Stimulated activated CD4-positive, alpha-beta T cell treated with anti-CD3 and anti-CD28 coated beads, Interleukin-4, amount 100 ng/mL, for 24 hours (primary cell): ENCODE measurements at regions not wholly inside any gene's neighbourhood (a gene's known extent, or its start where the extent isn't known, plus 50 kb on each side); places are given as distances from the start of the nearest gene placed in this dataset.
"Not testable (repeated sequence)": the region's sequence is repeated elsewhere in the genome, so short reads cannot be mapped to it uniquely, and the experiment has no call there.

Source experiments
- DNase-seq: peaks from one replicate; pipeline ENCODE4 v3.0.0-alpha.2; 2020

GRCh38 chr2:8595428-8595805 lies 86.4 kb upstream of the ID2 start:
- DNase-seq, result no peak

- no peak for DNase-seq
Measured at GRCh38 chr2:8595811-8596600, 85.8 kb upstream of the ID2 start.

- DNase-seq, result no peak
Measured at GRCh38 chr2:8597094-8597493, 84.8 kb upstream of the ID2 start.

GRCh38 chr2:8597559-8598225 lies 84.2 kb upstream of the ID2 start:
- DNase-seq, result no peak

DNA sequence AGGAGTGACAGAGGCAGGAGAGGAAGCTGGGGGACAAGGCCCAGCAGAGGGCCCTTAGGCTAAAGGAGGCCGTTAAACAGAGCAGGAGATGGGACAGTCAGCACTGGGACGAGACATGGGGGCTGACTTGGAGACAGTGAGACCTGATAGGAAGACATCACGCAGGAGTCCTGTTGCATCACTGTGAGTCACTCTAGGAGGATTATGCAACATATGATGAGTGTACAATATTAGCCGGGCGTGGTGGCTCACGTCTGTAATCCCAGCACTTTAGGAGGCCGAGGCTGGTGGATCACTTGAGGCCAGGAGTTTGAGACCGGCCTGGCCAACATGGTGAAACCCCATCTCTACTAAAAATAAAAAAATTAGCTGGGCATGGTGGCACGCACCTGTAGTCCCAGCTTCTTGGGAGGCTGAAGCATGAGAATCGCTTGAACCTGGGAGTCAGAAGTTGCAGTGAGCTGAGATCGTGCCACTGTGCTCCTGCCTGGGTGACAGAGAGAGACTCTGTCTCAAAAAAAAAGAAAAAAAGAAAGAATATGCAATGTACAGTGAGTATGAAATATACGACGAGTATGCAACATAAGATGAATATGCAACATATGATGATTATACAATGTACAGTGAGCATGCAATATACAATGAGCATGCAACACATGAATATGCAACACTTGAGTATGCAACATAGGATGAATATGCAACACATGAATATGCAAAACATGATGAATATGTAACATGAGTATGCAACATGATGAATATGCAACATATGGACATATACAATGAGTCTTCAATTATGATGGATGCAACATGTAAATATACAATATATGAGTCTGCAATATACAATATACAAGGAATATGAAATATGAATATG lies 83.3 kb upstream of the ID2 start:
- DNase-seq, result no peak

GRCh38 chr2:8599421-8600242 lies 82.2 kb upstream of the ID2 start:
- no peak for DNase-seq

DNA sequence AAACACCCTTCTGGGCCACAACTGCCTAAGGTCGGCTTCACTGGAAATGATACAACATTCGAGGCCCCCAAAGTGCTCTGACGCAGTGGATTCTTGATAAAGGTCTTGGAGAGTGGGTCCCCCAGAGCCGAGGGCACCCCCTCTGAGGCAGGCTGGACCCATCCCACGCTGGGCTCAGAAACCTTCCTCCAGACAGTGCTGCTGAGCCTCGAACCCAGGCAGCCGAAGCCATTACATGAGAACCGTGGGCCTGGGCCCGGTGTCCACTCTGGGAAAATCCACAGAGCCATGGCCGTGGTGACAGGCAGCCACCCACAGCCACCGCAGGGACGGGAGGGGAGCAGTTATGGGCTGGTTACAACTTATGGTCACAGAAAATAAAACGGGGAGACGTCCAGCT lies 81.4 kb upstream of the ID2 start:
- DNase-seq, result no peak

DNA sequence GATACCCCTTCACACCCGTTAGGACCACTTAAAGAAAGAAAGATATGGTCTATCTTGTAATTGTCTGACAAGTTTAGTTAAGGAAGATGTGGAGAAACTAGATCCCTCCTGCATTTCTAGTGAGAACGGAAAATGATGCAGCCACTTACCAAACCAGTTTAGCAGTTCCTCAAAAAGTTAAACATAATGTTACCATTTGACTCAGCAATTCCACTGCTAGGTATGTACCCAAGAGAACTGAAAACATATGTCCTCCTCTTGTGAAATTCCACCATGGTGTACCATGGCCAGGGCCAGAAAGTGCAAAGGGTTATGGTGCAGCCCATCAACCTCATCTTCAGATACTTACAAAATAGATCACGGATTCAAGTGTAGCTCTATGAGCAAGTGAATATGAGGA lies 79.0 kb upstream of the ID2 start:
- no peak for DNase-seq

- DNase-seq, result not testable (repeated sequence)
Measured at GRCh38 chr2:8603356-8603755, 78.5 kb upstream of the ID2 start.

DNA sequence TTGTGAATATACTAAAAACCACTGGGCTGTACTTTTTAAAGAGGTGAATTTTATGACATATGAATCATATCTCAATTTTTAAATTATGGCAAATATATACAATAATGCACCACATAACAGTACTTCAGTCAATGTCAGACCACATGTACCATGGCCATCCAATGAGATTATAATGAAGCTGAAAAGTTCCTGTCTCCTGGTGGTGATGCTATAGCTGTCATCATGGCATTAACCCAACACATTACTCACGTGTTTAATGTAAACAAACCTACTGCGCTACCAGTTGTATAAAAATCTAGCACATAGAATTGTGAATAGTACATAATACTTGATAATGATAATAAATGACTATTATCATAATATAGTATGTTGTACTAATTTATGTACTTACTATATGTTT lies 77.6 kb upstream of the ID2 start:
- DNase-seq, result no peak

DNA sequence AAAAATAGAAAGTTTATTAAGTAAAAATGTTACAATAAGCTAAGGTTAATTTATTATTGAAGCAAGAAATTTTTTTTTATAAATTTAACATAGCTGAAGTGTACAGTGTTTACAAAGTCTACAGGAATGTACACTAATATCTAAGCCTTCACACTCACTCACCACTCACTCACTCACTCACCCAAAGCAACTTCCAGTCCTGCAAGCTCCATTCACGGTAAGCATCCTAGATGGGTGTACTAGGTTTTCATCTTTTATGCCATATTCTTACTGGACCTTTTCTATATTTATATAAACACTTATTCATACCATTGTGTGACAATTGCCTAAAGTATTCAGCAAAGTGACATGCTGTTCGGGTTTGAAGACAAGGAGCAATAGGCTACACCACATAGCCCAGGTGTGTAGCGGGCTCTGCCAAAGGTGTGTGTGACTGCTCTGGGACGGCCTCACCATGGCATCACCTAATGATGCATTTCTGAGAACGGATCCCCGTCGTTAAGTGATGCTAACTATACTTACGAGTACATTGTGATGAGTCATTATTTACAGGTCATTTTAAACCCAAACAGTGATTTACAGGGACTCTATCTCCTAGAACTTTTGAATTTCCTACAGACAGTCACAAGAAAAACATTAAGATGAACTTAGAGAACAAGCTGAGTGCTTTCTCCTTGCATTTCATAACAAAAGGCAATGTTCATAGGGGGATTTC lies 76.3 kb upstream of the ID2 start:
- no peak for DNase-seq

GRCh38 chr2:8606226-8606625 lies 75.6 kb upstream of the ID2 start:
- no peak for DNase-seq

DNA sequence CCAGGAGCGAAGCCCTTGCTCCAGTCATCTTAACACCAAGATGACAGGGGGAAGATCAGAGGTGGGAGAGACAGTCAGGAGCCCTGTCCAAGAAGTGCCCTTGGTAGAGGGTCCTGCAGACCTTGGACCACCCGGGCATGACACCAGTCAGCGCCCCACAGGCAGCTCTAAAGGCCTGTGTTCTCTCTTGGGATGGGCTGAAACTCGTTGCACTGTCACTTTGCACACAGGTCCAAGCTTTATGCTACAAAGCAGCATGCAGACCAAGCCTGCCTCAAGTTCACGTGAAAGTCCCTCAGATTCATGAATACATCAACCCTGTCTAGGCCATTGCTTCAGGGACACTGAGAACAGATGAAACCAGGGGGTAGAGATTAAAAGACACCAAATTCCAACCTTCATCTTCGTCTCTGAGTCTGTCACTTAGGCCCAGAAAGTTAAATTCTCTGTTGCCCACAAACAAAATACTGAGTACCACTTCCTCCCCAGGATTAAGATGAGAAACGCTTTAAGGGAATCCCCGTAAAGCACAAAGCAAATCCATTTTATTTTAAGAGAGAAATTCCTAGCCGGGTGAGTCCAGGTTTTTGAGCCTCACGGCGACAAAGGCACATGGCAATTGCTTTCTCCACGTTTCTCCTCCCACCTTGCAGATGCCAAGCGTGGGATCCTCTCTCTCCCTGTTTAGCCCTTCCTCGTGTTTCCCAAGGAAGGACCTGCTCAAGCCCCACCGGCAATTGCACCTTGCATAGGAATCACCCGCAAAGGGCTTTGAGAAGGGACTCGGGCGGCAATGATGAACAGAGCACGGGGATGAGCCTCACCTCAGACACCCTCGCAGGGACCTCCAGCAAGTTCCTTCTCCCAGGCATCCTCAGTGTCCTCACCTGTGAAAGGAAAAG lies 75.0 kb upstream of the ID2 start:
- no peak for DNase-seq

DNA sequence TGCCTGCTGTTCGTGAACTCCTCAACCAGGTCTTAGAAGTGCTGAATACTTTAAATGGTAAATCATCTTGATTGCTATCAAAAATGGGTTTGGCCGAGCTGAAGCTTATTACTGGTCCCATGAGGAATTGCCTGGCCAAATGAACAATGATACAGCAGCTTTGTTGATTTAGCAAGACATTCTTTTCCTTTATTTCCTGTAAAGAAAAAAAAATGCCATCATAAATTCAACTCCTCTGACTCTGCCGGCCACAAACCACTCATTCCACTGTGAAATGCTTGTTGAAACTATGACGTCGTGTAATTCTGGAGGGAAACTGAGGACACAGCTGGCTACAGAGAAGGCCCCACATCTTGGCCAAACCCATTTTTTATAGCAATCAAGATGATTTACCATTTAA lies 74.2 kb upstream of the ID2 start:
- no peak for DNase-seq

DNA sequence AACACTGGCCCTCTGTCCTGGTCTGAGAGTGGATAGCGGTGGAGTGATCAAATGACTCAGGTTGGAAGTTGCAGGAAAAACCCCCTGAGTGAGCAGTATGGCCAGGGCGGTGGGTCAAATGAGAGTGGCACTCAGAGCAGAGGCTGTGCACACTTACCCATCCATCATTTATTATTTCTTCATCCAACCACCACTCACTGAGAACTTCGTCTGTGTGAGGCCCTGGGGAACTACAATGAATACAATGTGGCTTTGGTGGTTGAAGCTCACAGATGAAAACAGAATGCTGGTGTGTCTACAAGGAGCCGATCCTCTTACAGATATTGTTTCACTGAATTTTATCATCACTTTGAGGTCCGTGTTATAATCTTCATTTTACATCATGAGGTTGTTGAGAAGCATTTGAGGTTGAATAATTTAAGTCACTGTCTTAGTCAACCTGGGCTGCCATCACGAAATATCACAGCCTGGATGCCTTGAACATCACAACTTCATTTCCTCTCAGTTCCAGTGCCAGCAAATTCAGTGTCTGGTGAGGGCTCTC lies 73.4 kb upstream of the ID2 start:
- peak; percentile 30 for DNase-seq

DNA sequence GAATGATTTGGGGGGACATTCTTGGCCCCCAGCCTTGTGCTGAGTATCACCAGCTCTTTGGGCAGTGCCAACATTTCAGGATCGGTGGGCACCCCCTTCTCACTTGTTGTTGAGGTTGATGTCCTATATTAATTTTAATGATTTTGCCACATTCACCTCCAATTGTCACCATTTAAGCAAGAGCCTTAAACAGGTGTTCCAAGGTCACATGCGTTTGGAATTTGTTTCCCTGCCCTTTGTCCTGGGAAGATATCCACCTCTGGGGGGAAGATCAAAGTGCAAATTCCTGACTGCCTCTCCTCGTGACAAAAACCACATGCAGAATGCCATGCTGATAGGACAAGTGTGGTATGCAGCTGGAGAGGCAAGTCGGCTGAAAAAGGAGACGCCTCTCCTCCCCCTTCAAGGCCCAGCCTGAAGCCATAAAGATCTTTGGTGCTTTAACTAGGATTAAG lies 72.5 kb upstream of the ID2 start:
- no peak for DNase-seq

- DNase-seq, result not testable (repeated sequence)
Measured at GRCh38 chr2:8610775-8611174, 71.1 kb upstream of the ID2 start.

GRCh38 chr2:8611246-8611645 lies 70.6 kb upstream of the ID2 start:
- DNase-seq, result no peak

DNA sequence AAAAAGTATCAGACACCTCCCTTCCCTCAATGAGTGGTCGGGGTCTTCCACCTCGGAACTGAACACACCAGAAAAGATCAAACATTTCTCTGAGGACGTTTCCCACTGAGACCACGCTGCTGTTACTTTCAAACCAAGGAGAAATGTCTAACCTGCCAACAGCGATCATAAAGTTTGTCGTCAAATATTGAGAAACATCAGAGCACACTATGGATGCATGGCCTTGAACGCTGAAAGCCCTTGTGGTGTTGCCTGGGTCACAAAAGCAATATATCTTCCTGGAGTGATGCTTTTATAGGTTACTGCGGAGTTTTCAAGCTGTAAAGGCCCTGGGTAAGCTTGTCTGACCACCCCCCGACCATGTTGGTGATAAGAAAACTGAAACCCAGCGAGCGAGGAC lies 70.2 kb upstream of the ID2 start:
- no peak for DNase-seq

GRCh38 chr2:8612734-8613179 lies 69.1 kb upstream of the ID2 start:
- no peak for DNase-seq
